A549 (cell line): ENCODE measurements at regions not wholly inside any gene's neighbourhood (a gene's known extent, or its start where the extent isn't known, plus 50 kb on each side); places are given as distances from the start of the nearest gene placed in this dataset.

ENCODE experiments used
- CTCF ChIP-seq: fragments of >200 bp; sonication (Bioruptor Twin); formaldehyde crosslinking; IDR thresholded peaks from 3 replicates; pipeline ENCODE4 v1.5.1; 2016
- HMGXB4 ChIP-seq: fragments of 250-450 bp; sonication (Bioruptor Pico); IDR thresholded peaks from 2 replicates; pipeline ENCODE4 v1.5.0; 2021; ENCODE audit warnings: mild to moderate bottlenecking, moderate library complexity, borderline replicate concordance
- JUN ChIP-seq, 2 experiments: fragments of >200 bp; sonication (Bioruptor Twin); formaldehyde crosslinking; IDR thresholded peaks; 2 replicates in 1 of 2; 3 replicates in 1 of 2; pipeline ENCODE4 v1.6.1; 2016 to 2017
- MYC ChIP-seq: IDR thresholded peaks from 2 replicates; pipeline ENCODE4 v1.6.1; 2012; ENCODE audit warnings: mild to moderate bottlenecking, inconsistent platforms, low read length, improper control_type of control experiment, borderline replicate concordance
- PBX3 ChIP-seq: IDR thresholded peaks from 2 replicates; pipeline ENCODE4 v1.6.1; 2012
- POLR2A ChIP-seq: IDR thresholded peaks from 2 replicates; pipeline ENCODE4 v1.6.1; 2012; ENCODE audit warnings: mild to moderate bottlenecking, low read length
- RAD21 ChIP-seq, 2 experiments: fragments of >200 bp in 1 of 2; sonication (Bioruptor Twin) in 1 of 2; formaldehyde crosslinking in 1 of 2; IDR thresholded peaks in 1 of 2; conservative IDR thresholded peaks in 1 of 2; 2 replicates in 1 of 2; 3 replicates in 1 of 2; pipeline ENCODE4 v1.6.1; 2012 to 2018; ENCODE audit warnings: inconsistent platforms in 1 of 2
- TP53 ChIP-seq: fragments of 250-450 bp; sonication (Bioruptor Pico); IDR thresholded peaks from 2 replicates; pipeline ENCODE4 v1.5.0; 2021; ENCODE audit warnings: mild to moderate bottlenecking, moderate library complexity
- USF2 ChIP-seq: fragments of 450-650 bp; IDR thresholded peaks from 2 replicates; pipeline ENCODE4 v1.6.1; 2014; ENCODE audit warnings: antibody characterized with exemption

- TF ChIP-seq CTCF (no peak), MYC (no peak), TP53 (no peak), PBX3 (no peak), HMGXB4 (no peak), JUN (IDR thresholded peaks at IDR 0.05) (no peak), USF2 (no peak), RAD21 (conservative IDR thresholded peaks at IDR 0.05 in 1 of 2, IDR thresholded peaks at IDR 0.05 in 1 of 2) (no peak), POLR2A (no peak)
These were observed 205.2 kb downstream of the MYLK4 start for GRCh38 chr6:2545383-2546038.
